H1 (cell line): ENCODE measurements at regions not wholly inside any gene's neighbourhood (a gene's known extent, or its start where the extent isn't known, plus 50 kb on each side); places are given as distances from the start of the nearest gene placed in this dataset.

Experiments used
- CTCF ChIA-PET: fragments of 300-600 bp; sonication (Branson Sonifier 250); formaldehyde crosslinking; loops from one replicate; lab custom pipeline; 2021; ENCODE audit not compliant: partially characterized antibody; lab: Charles Lee
- POLR2A ChIA-PET: fragments of 300-600 bp; sonication (Branson Sonifier 250); formaldehyde crosslinking; loops from one replicate; lab custom pipeline; 2021; ENCODE audit warnings: inconsistent platforms; ENCODE audit not compliant: partially characterized antibody; lab: Charles Lee
- DNase-seq, 2 experiments: peaks; one replicate each; pipeline versions ENCODE4 v3.0.0 to v3.0.0-alpha.2; 2010 to 2022; ENCODE audit warnings: low spot score in 2 of 2, low read depth in 1 of 2, mixed read lengths in 1 of 2
- FAIRE-seq: peaks from 2 replicates; lab custom pipeline; 2011; peaks lifted over from hg19 to GRCh38; lab: Jason Lieb, UNC
- H2AFZ ChIP-seq: 2 replicates; pipeline ENCODE4 v1.8.1; 2012; ENCODE audit warnings: low read length, inconsistent platforms
- H2AK5ac ChIP-seq: 2 replicates; pipeline ENCODE4 v1.6.1; 2013; ENCODE audit warnings: low read depth, low read length
- H2BK120ac ChIP-seq: replicated peaks from 2 replicates; pipeline ENCODE3; 2013; ENCODE audit warnings: low read depth, low read length, inconsistent platforms
- H2BK12ac ChIP-seq: 2 replicates; pipeline ENCODE4 v1.6.1; 2013; ENCODE audit warnings: low read depth, low read length
- H2BK15ac ChIP-seq: 2 replicates; pipeline ENCODE4 v1.6.1; 2013; ENCODE audit warnings: low read length
- H2BK20ac ChIP-seq: 2 replicates; pipeline ENCODE4 v1.6.1; 2013; ENCODE audit warnings: low read length
- H2BK5ac ChIP-seq: 2 replicates; pipeline ENCODE4 v1.6.1; 2013; ENCODE audit warnings: low read depth, low read length
- H3K14ac ChIP-seq: 2 replicates; pipeline ENCODE4 v1.6.1; 2013; ENCODE audit warnings: inconsistent platforms; ENCODE audit not compliant: insufficient read length
- H3K18ac ChIP-seq: 2 replicates; pipeline ENCODE4 v1.6.1; 2013; ENCODE audit warnings: low read length; ENCODE audit errors: extremely low read depth
- H3K23ac ChIP-seq: 2 replicates; pipeline ENCODE4 v1.6.1; 2013; ENCODE audit warnings: inconsistent platforms; ENCODE audit not compliant: insufficient read length
- H3K23me2 ChIP-seq: 2 replicates; pipeline ENCODE4 v1.6.1; 2013; ENCODE audit warnings: low read depth, low read length
- H3K27ac ChIP-seq: 2 replicates; pipeline ENCODE4 v1.6.1; 2011; ENCODE audit warnings: low read depth, low read length, inconsistent platforms
- H3K27me3 ChIP-seq, 4 experiments: replicated peaks in 1 of 4; 1 replicate in 1 of 4; 2 replicates in 3 of 4; pipeline versions ENCODE4 v1.6.1 to v1.8.1; 2011 to 2013; ENCODE audit warnings: low read length in 3 of 4, mild to moderate bottlenecking in 3 of 4, inconsistent platforms in 2 of 4, mixed read lengths in 2 of 4, moderate library complexity in 1 of 4; ENCODE audit not compliant: control insufficient read depth in 3 of 4, insufficient read depth in 3 of 4; ENCODE audit errors: extremely low read depth in 1 of 4
- H3K36me3 ChIP-seq, 4 experiments: 2 replicates each; pipeline versions ENCODE4 v1.6.1 to v1.8.1; 2011 to 2013; ENCODE audit warnings: mild to moderate bottlenecking in 4 of 4, low read length in 3 of 4, moderate library complexity in 2 of 4, control low read depth in 1 of 4, inconsistent platforms in 1 of 4; ENCODE audit not compliant: insufficient read depth in 4 of 4, control insufficient read depth in 2 of 4
- H3K4ac ChIP-seq: replicated peaks from 2 replicates; pipeline ENCODE3; 2013; ENCODE audit warnings: low read length, low read depth, mixed read lengths, inconsistent platforms; ENCODE audit not compliant: insufficient read length
- H3K4me1 ChIP-seq, 4 experiments: replicated peaks in 1 of 4; 1 replicate in 1 of 4; 2 replicates in 3 of 4; pipeline versions ENCODE4 v1.6.1 to v1.8.1; 2011 to 2013; ENCODE audit warnings: low read length in 3 of 4, inconsistent platforms in 2 of 4, mixed read lengths in 1 of 4; ENCODE audit not compliant: insufficient read depth in 4 of 4, control insufficient read depth in 3 of 4
- H3K4me2 ChIP-seq, 2 experiments: 2 replicates each; pipeline versions ENCODE4 v1.6.1 to v1.8.1; 2011 to 2013; ENCODE audit warnings: low read depth in 2 of 2, low read length in 2 of 2, control low read depth in 1 of 2, inconsistent platforms in 1 of 2, mild to moderate bottlenecking in 1 of 2; ENCODE audit not compliant: insufficient read depth in 1 of 2
- H3K4me3 ChIP-seq, 4 experiments: fragments of 200-600, 300-600 bp in 1 of 4; sonication (generic), shearing (Covaris generic), sonication (Bioruptor Twin) in 1 of 4; 2 replicates each; pipeline versions ENCODE4 v1.5.1 to v1.8.1; 2011 to 2016; ENCODE audit warnings: low read length in 4 of 4, low read depth in 3 of 4, control low read depth in 2 of 4, inconsistent platforms in 2 of 4, mild to moderate bottlenecking in 2 of 4, mixed read lengths in 1 of 4, moderate library complexity in 1 of 4; ENCODE audit not compliant: insufficient read depth in 2 of 4; ENCODE audit errors: extremely low read depth in 1 of 4
- H3K56ac ChIP-seq: replicated peaks from 2 replicates; pipeline ENCODE3; 2013; ENCODE audit warnings: low read depth, mild to moderate bottlenecking, mixed read lengths, low read length, inconsistent platforms; ENCODE audit not compliant: insufficient read length
- H3K79me1 ChIP-seq: 2 replicates; pipeline ENCODE4 v1.6.1; 2013; ENCODE audit warnings: low read depth, low read length, control low read depth
- H3K79me2 ChIP-seq, 2 experiments: 2 replicates each; pipeline versions ENCODE4 v1.6.1 to v1.8.1; 2012 to 2013; ENCODE audit warnings: low read length in 2 of 2, mild to moderate bottlenecking in 2 of 2, inconsistent platforms in 1 of 2; ENCODE audit not compliant: insufficient read depth in 2 of 2, control insufficient read depth in 1 of 2
- H3K9ac ChIP-seq, 4 experiments: replicated peaks in 1 of 4; 1 replicate in 1 of 4; 2 replicates in 3 of 4; pipeline versions ENCODE4 v1.6.1 to v1.8.1; 2011 to 2013; ENCODE audit warnings: low read depth in 3 of 4, low read length in 3 of 4, control low read depth in 2 of 4, mild to moderate bottlenecking in 2 of 4, moderate library complexity in 2 of 4, inconsistent platforms in 1 of 4; ENCODE audit errors: extremely low read depth in 1 of 4
- H3K9me3 ChIP-seq, 2 experiments: 2 replicates each; pipeline versions ENCODE4 v1.6.1 to v1.8.1; 2012 to 2013; ENCODE audit warnings: mild to moderate bottlenecking in 2 of 2, moderate library complexity in 2 of 2, control low read depth in 1 of 2, inconsistent platforms in 1 of 2, low read depth in 1 of 2, low read length in 1 of 2, mixed read lengths in 1 of 2; ENCODE audit not compliant: insufficient read depth in 2 of 2
- H4K20me1 ChIP-seq, 2 experiments: replicated peaks in 1 of 2; 2 replicates each; pipeline versions ENCODE3 to v1.8.1; 2011 to 2013; ENCODE audit warnings: inconsistent platforms in 2 of 2, low read length in 2 of 2, mild to moderate bottlenecking in 1 of 2; ENCODE audit not compliant: insufficient read depth in 2 of 2, control insufficient read depth in 1 of 2
- H4K5ac ChIP-seq: 2 replicates; pipeline ENCODE4 v1.6.1; 2013; ENCODE audit warnings: low read length, low read depth, mixed read lengths, inconsistent platforms; ENCODE audit not compliant: insufficient read length
- H4K8ac ChIP-seq: 2 replicates; pipeline ENCODE4 v1.8.0; 2013; ENCODE audit warnings: mild to moderate bottlenecking, moderate library complexity, low read length, inconsistent platforms; ENCODE audit not compliant: insufficient read depth; ENCODE audit errors: extremely low read depth
- H4K91ac ChIP-seq: replicated peaks from 2 replicates; pipeline ENCODE3; 2013; ENCODE audit warnings: low read length, mixed read lengths, inconsistent platforms; ENCODE audit not compliant: insufficient read length
- KDM5A ChIP-seq: fragments of 200-600 bp; IDR thresholded peaks from 2 replicates; pipeline ENCODE4 v1.7.1; 2012; ENCODE audit warnings: mild to moderate bottlenecking, low read length, inconsistent platforms, mixed read lengths
- RAD21 ChIP-seq, 2 experiments: IDR thresholded peaks in 1 of 2; conservative IDR thresholded peaks in 1 of 2; 2 replicates each; pipeline ENCODE4 v1.6.1; 2011; ENCODE audit warnings: low read depth in 2 of 2, low read length in 2 of 2, improper control_type of control experiment in 1 of 2, inconsistent platforms in 1 of 2, mild to moderate bottlenecking in 1 of 2, moderate library complexity in 1 of 2
- SAP30 ChIP-seq: fragments of 300-600 bp; sonication (generic); IDR thresholded peaks from 2 replicates; pipeline ENCODE4 v1.7.1; 2012; ENCODE audit warnings: low read length, moderate library complexity, mild to moderate bottlenecking, inconsistent platforms; ENCODE audit not compliant: insufficient read depth, insufficient replicate concordance
- WGBS, 2 experiments: shearing (Covaris generic) in 1 of 2; methylation state at CpG; one replicate each; pipeline versions ENCODE4 v1.1.6 to v1.1.7; 2013 to 2015; ENCODE audit warnings: low lambda C conversion rate in 2 of 2, mixed read lengths in 2 of 2, inconsistent platforms in 1 of 2, low coverage in 1 of 2, missing lambda C conversion rate in 1 of 2; ENCODE audit not compliant: insufficient replicate concordance in 2 of 2, insufficient coverage in 1 of 2, insufficient read length in 1 of 2; ENCODE audit errors: extremely low coverage in 1 of 2, missing lambda C conversion rate in 1 of 2; 5-methylcytosine and 5-hydroxymethylcytosine counted together

- Histone ChIP-seq H3K79me1 (no peaks in the 10 kb centered on the region), H3K18ac (no peak overlapping the region), H3K9me3 (peaks cover 13 to 16% of the 10 kb centered on the region in 2 experiments), H2AFZ (no peak overlapping the region), H2BK12ac (no peak overlapping the region), H3K79me2 (no peaks in the 10 kb centered on the region), H3K14ac (no peak overlapping the region), H3K23ac (no peak overlapping the region), H3K56ac (no peak overlapping the region)
- DNase-seq: no peak
- CTCF ChIA-PET: interaction anchor here (0.6 kb wide), 1 partner anchor 279 kb away, joined by 3 read pairs; no protein-coding TSS in a partner anchor
- TF ChIP-seq KDM5A: no peak
- no peak for TF ChIP-seq SAP30
- peak; percentile 3 to 11; a peak in 1 of 4 replicates for TF ChIP-seq RAD21 (IDR thresholded peaks at IDR 0.05 in 1 of 2, conservative IDR thresholded peaks at IDR 0.05 in 1 of 2; ENCODE audit: low read depth in 2 of 2, low read length in 2 of 2)
- TF ChIP-seq, all 59 proteins: peak for 1
- no peak overlapping the region for H3K4me3 ChIP-seq
- no peak overlapping the region for H4K5ac ChIP-seq
- POLR2A ChIA-PET: no interaction called here
- H4K91ac ChIP-seq: no peak overlapping the region
- WGBS, 2 experiments: 97% methylated on average over 5 of the region's 5 CpGs; no CpG with 5 or more reads in 1 of the 2 experiments
- no peaks in the 10 kb centered on the region for H3K36me3 ChIP-seq
- H3K4ac ChIP-seq: no peak overlapping the region
- H3K9ac ChIP-seq: no peak overlapping the region
- no peak overlapping the region for H3K4me2 ChIP-seq
- no peak overlapping the region for H4K8ac ChIP-seq
- H2BK15ac ChIP-seq: no peak overlapping the region
- no peak overlapping the region for H3K27ac ChIP-seq
- H3K23me2 ChIP-seq: no peaks in the 10 kb centered on the region
- H4K20me1 ChIP-seq: no peaks in the 10 kb centered on the region
- no peak for FAIRE-seq
- H2AK5ac ChIP-seq: no peak overlapping the region
- H3K27me3 ChIP-seq: no peaks in the 10 kb centered on the region; a peak in 1 of 7 replicates
- H3K4me1 ChIP-seq: no peaks in the 10 kb centered on the region
- no peak overlapping the region for H2BK5ac ChIP-seq
- no peak overlapping the region for H2BK20ac ChIP-seq
- H2BK120ac ChIP-seq: no peak overlapping the region
These were observed 154.0 kb downstream of the RAMP3 start for GRCh38 chr7:45311597-45311996.
